Kidney (tissue), 13 donors: ENCODE measurements at regions not wholly inside any gene's neighbourhood (a gene's known extent, or its start where the extent isn't known, plus 50 kb on each side); places are given as distances from the start of the nearest gene placed in this dataset.

Experiments
- DNase-seq, 5 donors: peaks; one replicate each; pipeline ENCODE4 v3.0.0-alpha.2; 2013 to 2020
- FAIRE-seq: peaks from 2 replicates; lab custom pipeline; 2012; peaks lifted over from hg19 to GRCh38; lab: Jason Lieb, UNC
- H3K27ac ChIP-seq, 2 donors: one replicate each; pipeline ENCODE4 v1.7.0; 2013; ENCODE audit warnings: low read depth in 2 of 2, low read length in 2 of 2, inconsistent platforms in 1 of 2
- H3K27me3 ChIP-seq: one replicate; pipeline ENCODE4 v1.7.1; 2013; ENCODE audit warnings: low read length, inconsistent platforms; ENCODE audit not compliant: control insufficient read depth, insufficient read depth
- H3K36me3 ChIP-seq, 3 donors: one replicate each; pipeline versions ENCODE4 v1.7.0 to v1.7.1; 2013; ENCODE audit warnings: low read length in 3 of 3, control low read depth in 1 of 3, inconsistent platforms in 1 of 3; ENCODE audit not compliant: insufficient read depth in 3 of 3, control insufficient read depth in 2 of 3
- H3K4me1 ChIP-seq, 3 donors: one replicate each; pipeline versions ENCODE4 v1.7.0 to v1.7.1; 2013; ENCODE audit warnings: low read length in 3 of 3, inconsistent platforms in 1 of 3, low read depth in 1 of 3; ENCODE audit not compliant: control insufficient read depth in 2 of 3, insufficient read depth in 2 of 3
- H3K4me3 ChIP-seq, 3 donors: one replicate each; pipeline versions ENCODE4 v1.7.0 to v1.8.1; 2013; ENCODE audit warnings: low read length in 3 of 3, control low read depth in 1 of 3, inconsistent platforms in 1 of 3
- H3K9ac ChIP-seq, 3 donors: one replicate each; pipeline versions ENCODE4 v1.7.0 to v1.7.1; 2013; ENCODE audit warnings: low read length in 3 of 3, control low read depth in 1 of 3, inconsistent platforms in 1 of 3
- H3K9me3 ChIP-seq, 3 donors: one replicate each; pipeline versions ENCODE4 v1.7.0 to v1.7.1; 2013; ENCODE audit warnings: low read length in 3 of 3, control low read depth in 1 of 3, inconsistent platforms in 1 of 3; ENCODE audit not compliant: control insufficient read depth in 2 of 3, insufficient read depth in 1 of 3
- CTCF ChIP-seq: IDR thresholded peaks from 3 replicates; pipeline ENCODE4 v1.5.1; 2012; ENCODE audit warnings: mild to moderate bottlenecking, moderate library complexity, borderline replicate concordance; ENCODE audit not compliant: insufficient read depth; ENCODE audit errors: extremely low read depth
- intact Hi-C: fragments of 100-400 bp; cut with DNase I; formaldehyde crosslinking; loops from one replicate; pipeline ENCODE4 v1.11.1; 2022
- donor health status: control.
- donor health status: control.
- donor health status: control.
- donor health status: control.
- donor health status: control.
- donor health status: DM: yes; HTN: yes; CAD: no.
- donor health status: Normal renal cell carcinoma (clear cell type).

DNA sequence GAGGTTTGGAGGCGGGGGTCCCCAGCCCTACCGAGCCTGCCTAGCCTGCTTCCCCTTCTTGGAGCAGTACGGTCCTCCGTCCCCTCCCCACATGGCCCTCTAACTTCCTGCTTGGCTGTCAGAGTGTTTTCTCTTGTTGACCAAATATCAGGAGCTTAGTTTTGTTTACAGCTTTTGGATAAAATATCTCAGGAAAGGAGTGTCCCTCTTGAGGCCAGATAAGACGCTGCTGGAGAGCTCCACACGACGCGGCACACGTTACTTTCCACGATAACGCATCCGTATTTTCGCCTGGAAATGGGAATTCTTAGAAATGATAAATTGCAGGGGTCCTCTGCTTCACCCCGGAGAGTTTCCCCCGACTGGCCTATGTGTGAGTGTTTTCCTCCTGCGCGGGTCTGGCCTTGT, 182.9 kb downstream of the MAF start:
- FAIRE-seq: no peak
- intact Hi-C loops: no loop called here

GRCh38 chr16:79415983-79416640, 184.4 kb downstream of the MAF start:
- Histone ChIP-seq H3K27me3 (no peaks in the 10 kb centered on the region), H3K9ac (no peak overlapping the region), H3K9me3 (no peaks in the 10 kb centered on the region), H3K36me3 (no peaks in the 10 kb centered on the region), H3K27ac (no peak overlapping the region), H3K4me1 (peaks cover 0 to 2% (median 0%) of the 10 kb centered on the region in 3 donors), H3K4me3 (no peak overlapping the region)
- DNase-seq: no peak
- FAIRE-seq: no peak
- intact Hi-C loops: no loop called here
- TF ChIP-seq CTCF: no peak

More for the DNA sequence above, 182.9 kb downstream of the MAF start:
- Histone ChIP-seq H3K9ac (no peak overlapping the region), H3K9me3 (no peaks in the 10 kb centered on the region), H3K36me3 (no peaks in the 10 kb centered on the region), H3K27me3 (no peaks in the 10 kb centered on the region), H3K4me3 (no peak overlapping the region), H3K27ac (peak overlapping the region in 1 of 2 donors; percentile 17), H3K4me1 (peaks cover 0 to 2% (median 0%) of the 10 kb centered on the region in 3 donors)
- DNase-seq: peak in 1 of 5 donors; percentile 53
- no peak for TF ChIP-seq CTCF

DNA sequence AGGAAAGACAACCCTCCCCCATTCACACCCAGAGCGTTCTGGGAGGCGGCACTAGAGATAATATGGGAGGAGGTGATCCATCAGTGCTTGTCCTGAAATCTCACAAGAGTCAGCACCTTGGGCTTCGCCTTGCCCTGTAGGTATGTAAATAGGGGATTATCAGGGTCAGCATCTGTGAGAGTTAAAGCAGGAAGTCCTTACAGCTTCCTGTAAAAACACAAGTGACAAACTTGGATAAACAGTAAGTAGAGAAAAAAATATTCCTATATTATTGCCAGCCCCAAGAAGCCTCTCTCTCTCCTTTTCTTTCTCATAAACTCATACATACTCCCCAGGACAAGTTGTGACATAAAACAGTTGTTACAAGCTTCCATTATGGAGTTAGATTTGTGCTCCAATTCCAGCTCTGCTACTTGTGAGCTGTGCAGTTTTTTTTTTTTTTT, 187.7 kb downstream of the MAF start:
- no peaks in the 10 kb centered on the region for H3K27me3 ChIP-seq
- DNase-seq: peak in 1 of 5 donors; percentile 62
- intact Hi-C loops: no loop called here
- H3K9ac ChIP-seq: no peak overlapping the region
- H3K4me1 ChIP-seq: peaks cover 0 to 2% (median 0%) of the 10 kb centered on the region in 3 donors
- no peak overlapping the region for H3K27ac ChIP-seq
- no peak for TF ChIP-seq CTCF
- no peak overlapping the region for H3K4me3 ChIP-seq
- FAIRE-seq: no peak
- no peaks in the 10 kb centered on the region for H3K36me3 ChIP-seq
- H3K9me3 ChIP-seq: no peaks in the 10 kb centered on the region
